ENCODE measurements at regions not wholly inside any gene's neighbourhood (a gene's known extent, or its start where the extent isn't known, plus 50 kb on each side); places are given as distances from the start of the nearest gene placed in this dataset.
"Not testable (repeated sequence)": the region's sequence is repeated elsewhere in the genome, so short reads cannot be mapped to it uniquely, and the experiment has no call there.

DNA sequence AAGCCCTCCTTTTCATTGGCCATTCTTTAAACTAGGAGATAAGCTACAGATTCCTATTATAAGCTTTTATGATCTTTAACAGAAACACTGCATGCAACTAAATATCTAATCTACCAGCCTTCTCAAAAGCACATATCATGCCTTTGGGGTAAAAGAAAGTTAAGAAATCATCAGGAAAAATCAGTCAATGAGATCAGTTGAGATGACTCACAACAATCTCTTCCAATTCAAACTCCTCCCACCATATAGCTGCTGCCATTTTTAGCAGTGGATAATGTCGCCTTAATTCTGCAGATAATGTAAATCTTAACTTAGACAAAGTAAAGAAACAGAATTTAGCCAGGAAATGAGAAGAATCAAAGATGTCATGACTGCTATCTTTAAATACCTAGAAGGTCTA lies 135.2 kb upstream of the BCL6 start:
- no peak overlapping the region for H3K4me3 ChIP-seq (replicated peaks in 1 of 2; ENCODE audit: low read depth in 2 of 2, low read length in 2 of 2)
- DNase-seq (ENCODE audit: low read depth in 2 of 2), result peak in 1 of 2 donors; percentile 6
- TF ChIP-seq, protein P1, sequence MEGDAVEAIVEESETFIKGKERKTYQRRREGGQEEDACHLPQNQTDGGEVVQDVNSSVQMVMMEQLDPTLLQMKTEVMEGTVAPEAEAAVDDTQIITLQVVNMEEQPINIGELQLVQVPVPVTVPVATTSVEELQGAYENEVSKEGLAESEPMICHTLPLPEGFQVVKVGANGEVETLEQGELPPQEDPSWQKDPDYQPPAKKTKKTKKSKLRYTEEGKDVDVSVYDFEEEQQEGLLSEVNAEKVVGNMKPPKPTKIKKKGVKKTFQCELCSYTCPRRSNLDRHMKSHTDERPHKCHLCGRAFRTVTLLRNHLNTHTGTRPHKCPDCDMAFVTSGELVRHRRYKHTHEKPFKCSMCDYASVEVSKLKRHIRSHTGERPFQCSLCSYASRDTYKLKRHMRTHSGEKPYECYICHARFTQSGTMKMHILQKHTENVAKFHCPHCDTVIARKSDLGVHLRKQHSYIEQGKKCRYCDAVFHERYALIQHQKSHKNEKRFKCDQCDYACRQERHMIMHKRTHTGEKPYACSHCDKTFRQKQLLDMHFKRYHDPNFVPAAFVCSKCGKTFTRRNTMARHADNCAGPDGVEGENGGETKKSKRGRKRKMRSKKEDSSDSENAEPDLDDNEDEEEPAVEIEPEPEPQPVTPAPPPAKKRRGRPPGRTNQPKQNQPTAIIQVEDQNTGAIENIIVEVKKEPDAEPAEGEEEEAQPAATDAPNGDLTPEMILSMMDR (IDR thresholded peaks at IDR 0.05; ENCODE audit: low read depth, low read length), result no peak

DNA sequence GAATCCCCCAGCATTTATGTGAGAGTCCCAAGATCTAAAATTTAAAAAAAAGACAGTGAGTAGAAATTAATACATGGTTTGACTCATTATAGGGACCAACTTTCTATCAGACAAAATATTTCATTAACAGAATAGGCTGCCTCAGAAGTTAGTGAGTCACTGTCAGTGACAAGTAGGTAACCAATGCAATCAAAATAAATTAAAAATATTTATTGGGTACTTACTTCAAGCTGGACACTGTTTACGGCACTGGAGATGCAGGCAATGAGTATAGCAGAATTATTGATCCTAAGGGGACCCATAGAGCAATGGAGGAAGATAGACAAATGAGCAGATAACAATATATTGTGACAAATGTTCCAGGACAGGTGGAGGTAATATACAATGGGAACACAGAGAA lies 135.6 kb upstream of the BCL6 start:
- TF ChIP-seq, protein P1 (IDR thresholded peaks at IDR 0.05; ENCODE audit: low read depth, low read length), result no peak
- DNase-seq (ENCODE audit: low read depth in 2 of 2), result no peak

DNA sequence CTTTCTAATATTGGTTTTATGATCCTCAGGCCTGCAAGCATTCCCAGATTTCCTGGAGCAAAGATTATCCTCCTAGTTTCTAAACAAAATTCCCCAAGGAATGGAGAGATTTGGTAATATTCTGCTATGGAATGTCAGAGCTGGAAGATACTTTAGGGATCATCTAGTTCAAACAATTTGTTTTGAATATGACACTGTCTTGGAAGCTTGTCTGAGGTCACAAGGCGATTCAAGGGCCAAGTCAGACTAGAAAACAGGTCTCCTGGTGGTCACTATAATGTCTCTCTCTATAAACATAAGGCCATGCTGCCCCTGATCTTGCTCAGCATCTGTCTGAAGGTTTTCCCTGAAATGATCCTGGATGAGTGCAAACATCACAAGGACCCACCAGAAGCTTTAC lies 143.4 kb upstream of the BCL6 start:
- DNase-seq (ENCODE audit: low read depth in 2 of 2), result no peak
- H3K4me3 ChIP-seq (replicated peaks in 1 of 2; ENCODE audit: low read depth in 2 of 2, low read length in 2 of 2), result no peak overlapping the region
- TF ChIP-seq, protein P1 (IDR thresholded peaks at IDR 0.05; ENCODE audit: low read depth, low read length), result no peak

More for the DNA sequence above, 135.6 kb upstream of the BCL6 start:
- H3K4me3 ChIP-seq (replicated peaks in 1 of 2; ENCODE audit: low read depth in 2 of 2, low read length in 2 of 2), result no peak overlapping the region

DNA sequence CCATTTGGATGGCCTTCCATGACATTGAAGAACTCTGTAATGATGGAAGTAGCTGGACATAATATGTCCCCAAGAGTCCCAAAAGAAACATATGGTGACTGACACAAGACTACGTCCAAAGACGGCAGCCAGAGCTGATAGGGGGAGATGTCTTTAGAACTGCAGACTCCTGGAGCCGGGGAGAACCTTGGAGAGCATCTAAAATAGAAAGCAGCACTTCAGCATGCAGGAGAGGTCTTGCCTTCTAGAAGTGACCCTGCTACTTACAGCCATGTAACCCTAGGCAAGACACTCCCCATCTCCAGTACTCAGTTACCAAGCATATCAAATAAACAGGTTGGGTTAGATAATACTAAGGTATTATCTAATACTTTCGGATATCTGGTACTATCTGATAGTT lies 143.8 kb upstream of the BCL6 start:
- TF ChIP-seq, protein P1 (IDR thresholded peaks at IDR 0.05; ENCODE audit: low read depth, low read length), result no peak
- no peak for DNase-seq (ENCODE audit: low read depth in 2 of 2)
- no peak overlapping the region for H3K4me3 ChIP-seq (replicated peaks in 1 of 2; ENCODE audit: low read depth in 2 of 2, low read length in 2 of 2)

DNA sequence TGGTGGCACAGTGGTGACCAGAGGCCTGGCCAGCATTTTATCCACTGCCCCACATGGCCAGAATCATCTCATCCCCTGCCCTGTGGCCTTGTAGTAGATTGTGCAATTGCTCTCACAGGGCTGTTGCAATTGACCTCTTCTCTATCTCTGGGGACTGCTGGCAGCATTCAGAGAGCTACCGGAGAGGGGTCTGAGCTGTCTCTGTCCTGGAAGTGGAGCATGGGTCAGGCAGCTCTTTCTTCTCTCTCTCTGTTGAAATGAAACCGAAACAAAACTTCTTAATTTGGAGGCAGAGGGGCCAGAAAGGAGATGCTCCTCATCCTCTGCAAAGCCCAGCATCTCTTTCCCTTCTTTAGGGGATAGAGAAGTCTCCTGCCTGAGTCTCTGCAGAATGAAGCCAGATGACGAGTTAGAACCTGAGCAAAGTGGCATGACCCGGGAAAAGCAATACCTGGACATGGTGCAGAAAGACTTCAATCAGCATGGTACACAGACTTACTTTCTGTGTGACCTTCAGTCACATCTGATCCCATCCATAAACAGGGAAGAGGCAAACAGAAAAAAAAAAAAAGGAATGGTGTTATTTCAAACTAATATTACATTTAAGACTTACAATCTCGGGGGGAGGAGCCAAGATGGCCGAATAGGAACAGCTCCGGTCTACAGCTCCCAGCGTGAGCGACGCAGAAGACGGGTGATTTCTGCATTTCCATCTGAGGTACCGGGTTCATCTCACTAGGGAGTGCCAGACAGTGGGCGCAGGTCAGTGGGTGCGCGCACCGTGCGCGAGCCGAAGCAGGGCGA lies 144.5 kb upstream of the BCL6 start:
- peak; percentile 32 to 36 for DNase-seq (ENCODE audit: low read depth in 2 of 2)
- no peak overlapping the region for H3K4me3 ChIP-seq (replicated peaks in 1 of 2; ENCODE audit: low read depth in 2 of 2, low read length in 2 of 2)
- TF ChIP-seq, protein P1 (IDR thresholded peaks at IDR 0.05; ENCODE audit: low read depth, low read length), result no peak

DNA sequence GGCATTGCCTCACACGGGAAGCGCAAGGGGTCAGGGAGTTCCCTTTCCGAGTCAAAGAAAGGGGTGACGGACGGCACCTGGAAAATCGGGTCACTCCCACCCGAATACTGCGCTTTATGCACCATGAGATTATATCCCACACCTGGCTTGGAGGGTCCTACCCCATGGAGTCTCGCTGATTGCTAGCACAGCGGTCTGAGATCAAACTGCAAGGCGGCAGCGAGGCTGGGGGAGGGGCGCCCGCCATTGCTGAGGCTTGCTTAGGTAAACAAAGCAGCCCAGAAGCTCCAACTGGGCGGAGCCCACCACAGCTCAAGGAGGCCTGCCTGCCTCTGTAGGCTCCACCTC lies 145.1 kb upstream of the BCL6 start:
- not testable (repeated sequence) for H3K4me3 ChIP-seq (replicated peaks in 1 of 2; ENCODE audit: low read depth in 2 of 2, low read length in 2 of 2); DNase-seq (ENCODE audit: low read depth in 2 of 2)

DNA sequence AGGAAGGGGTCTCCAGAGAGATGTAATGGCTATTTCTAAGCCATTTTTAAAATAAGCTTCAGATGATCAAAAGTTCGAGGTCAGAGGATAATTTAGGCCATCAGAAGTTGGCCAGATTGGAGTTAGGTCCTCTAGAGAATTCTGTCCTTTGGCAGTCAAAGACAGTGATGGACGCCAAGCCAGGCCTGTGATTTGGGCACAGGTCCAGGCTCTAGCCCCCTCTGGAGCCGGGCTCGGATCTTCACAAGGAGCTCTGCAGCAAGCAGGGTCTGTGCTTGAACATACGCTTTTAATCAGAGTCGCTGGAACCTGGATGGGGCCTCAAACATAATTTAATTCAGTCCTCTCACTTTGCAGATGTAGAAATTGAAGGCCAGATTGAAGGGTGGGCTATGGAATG lies 151.4 kb upstream of the BCL6 start:
- no peak for DNase-seq (ENCODE audit: low read depth in 2 of 2)
- TF ChIP-seq, protein P1 (IDR thresholded peaks at IDR 0.05; ENCODE audit: low read depth, low read length), result no peak
- no peak overlapping the region for H3K4me3 ChIP-seq (replicated peaks in 1 of 2; ENCODE audit: low read depth in 2 of 2, low read length in 2 of 2)

All from cardiac fibroblast (primary cell).